HEK293 (cell line): ENCODE measurements at regions not wholly inside any gene's neighbourhood (a gene's known extent, or its start where the extent isn't known, plus 50 kb on each side); places are given as distances from the start of the nearest gene placed in this dataset.

Experiments
- CTCF ChIP-seq: fragments of 450-650 bp; formaldehyde crosslinking; IDR thresholded peaks from 2 replicates; pipeline ENCODE4 v1.5.1; 2016; ENCODE audit warnings: missing biosample characterization, missing genetic modification characterization
- PRDM10 ChIP-seq: fragments of 450-650 bp; formaldehyde crosslinking; IDR thresholded peaks from 2 replicates; pipeline ENCODE4 v1.5.1; 2016; ENCODE audit warnings: missing biosample characterization, missing genetic modification characterization
- ZBTB48 ChIP-seq: fragments of 450-650 bp; formaldehyde crosslinking; IDR thresholded peaks from 2 replicates; pipeline ENCODE4 v1.5.1; 2016; ENCODE audit warnings: missing biosample characterization, missing genetic modification characterization
- ZNF121 ChIP-seq: fragments of 450-650 bp; formaldehyde crosslinking; IDR thresholded peaks from 2 replicates; pipeline ENCODE4 v1.5.1; 2016; ENCODE audit warnings: missing biosample characterization, missing genetic modification characterization
- ZNF24 ChIP-seq: fragments of 450-650 bp; formaldehyde crosslinking; IDR thresholded peaks from 2 replicates; pipeline ENCODE4 v1.5.1; 2016; ENCODE audit warnings: missing biosample characterization, missing genetic modification characterization
- ZNF311 ChIP-seq: fragments of 450-650 bp; formaldehyde crosslinking; IDR thresholded peaks from 2 replicates; pipeline ENCODE4 v1.5.1; 2017; ENCODE audit warnings: missing biosample characterization, missing genetic modification characterization, borderline replicate concordance
- TF ChIP-seq, protein P1 (sequence below): fragments of 450-650 bp; formaldehyde crosslinking; IDR thresholded peaks from 2 replicates; pipeline ENCODE4 v1.5.1; 2016; ENCODE audit warnings: missing biosample characterization, missing genetic modification characterization

- TF ChIP-seq CTCF (tag by site-specific recombination) (no peak), ZNF121 (tag by site-specific recombination) (no peak), ZNF24 (tag by site-specific recombination) (no peak), PRDM10 (tag by site-specific recombination) (no peak), ZBTB48 (tag by site-specific recombination) (no peak), ZNF311 (tag by site-specific recombination) (no peak)
- TF ChIP-seq, protein P1, sequence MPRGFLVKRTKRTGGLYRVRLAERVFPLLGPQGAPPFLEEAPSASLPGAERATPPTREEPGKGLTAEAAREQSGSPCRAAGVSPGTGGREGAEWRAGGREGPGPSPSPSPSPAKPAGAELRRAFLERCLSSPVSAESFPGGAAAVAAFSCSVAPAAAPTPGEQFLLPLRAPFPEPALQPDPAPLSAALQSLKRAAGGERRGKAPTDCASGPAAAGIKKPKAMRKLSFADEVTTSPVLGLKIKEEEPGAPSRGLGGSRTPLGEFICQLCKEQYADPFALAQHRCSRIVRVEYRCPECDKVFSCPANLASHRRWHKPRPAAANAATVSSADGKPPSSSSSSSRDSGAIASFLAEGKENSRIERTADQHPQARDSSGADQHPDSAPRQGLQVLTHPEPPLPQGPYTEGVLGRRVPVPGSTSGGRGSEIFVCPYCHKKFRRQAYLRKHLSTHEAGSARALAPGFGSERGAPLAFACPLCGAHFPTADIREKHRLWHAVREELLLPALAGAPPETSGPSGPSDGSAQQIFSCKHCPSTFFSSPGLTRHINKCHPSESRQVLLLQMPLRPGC (tag by site-specific recombination) = no peak
Measured at GRCh38 chr6:94862112-94862511, 715.2 kb upstream of the MANEA start.
